Stimulated activated CD4-positive, alpha-beta T cell treated with anti-CD3 and anti-CD28 coated beads, TNF-alpha, amount 100 ng/mL, for 24 hours (primary cell): ENCODE measurements at regions not wholly inside any gene's neighbourhood (a gene's known extent, or its start where the extent isn't known, plus 50 kb on each side); places are given as distances from the start of the nearest gene placed in this dataset.

Experiments
- DNase-seq, 3 experiments: peaks; one replicate each; pipeline ENCODE4 v3.0.0-alpha.2; 2020; ENCODE audit warnings: low read depth in 3 of 3

DNA sequence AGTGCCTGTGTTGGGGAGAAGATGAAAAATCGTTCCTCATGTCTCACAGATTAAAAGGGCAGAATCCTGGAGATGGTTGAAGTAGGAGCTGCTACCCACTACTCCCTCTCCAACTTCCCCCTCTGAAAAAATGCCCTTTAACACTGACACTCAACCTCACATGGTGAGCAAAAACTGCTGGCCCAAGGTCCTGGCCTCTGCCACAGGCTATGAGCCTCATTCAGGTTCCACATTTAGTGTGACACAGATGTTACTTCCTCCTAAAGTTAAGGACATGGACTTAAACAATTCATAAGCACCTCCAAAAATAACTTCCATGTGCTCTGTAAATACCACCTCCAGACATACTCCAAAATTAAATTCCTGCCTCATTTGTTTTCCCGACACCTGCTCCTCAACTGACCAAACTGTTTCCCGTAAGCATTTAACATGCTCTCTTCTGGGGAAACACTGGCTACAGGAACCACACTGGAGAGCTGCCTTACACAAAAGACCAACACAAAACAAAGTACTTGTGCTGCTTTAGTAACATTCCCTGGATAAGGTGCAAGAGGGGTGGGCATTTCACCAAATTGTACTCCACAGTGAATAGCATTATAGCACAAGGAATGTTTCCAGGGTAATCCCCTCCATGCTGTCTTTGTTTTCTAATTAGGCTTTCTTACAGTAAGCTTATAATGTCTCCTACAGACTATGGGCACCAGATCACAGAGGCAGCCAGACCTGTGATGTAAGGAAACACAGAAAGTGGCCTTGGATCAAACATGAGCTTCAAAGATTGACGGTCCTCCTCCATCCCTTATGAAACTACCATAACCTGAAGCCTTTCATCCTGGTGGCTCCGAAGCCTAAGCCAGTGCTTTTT, 57.0 kb downstream of the PHLDA1 start:
- DNase-seq: no peak

DNA sequence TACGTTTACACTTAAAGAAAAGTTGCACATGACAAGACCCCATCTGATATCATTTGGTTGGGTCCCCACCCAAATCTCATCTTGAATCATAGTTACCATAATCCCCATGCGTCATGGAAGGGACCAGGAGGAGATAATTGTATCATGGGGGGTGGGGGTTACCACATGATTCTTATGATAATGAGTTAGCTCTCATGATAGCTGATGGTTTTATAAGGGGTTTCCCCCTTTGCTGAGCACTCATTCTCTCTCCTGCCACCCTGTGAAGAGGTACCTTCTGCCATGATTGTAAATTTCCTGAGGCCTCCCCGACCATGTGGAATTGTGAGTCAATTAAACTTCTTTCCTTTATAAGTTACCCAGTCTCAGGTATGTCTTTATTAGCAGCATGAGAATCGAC, 60.3 kb downstream of the PHLDA1 start:
- no peak for DNase-seq

DNA sequence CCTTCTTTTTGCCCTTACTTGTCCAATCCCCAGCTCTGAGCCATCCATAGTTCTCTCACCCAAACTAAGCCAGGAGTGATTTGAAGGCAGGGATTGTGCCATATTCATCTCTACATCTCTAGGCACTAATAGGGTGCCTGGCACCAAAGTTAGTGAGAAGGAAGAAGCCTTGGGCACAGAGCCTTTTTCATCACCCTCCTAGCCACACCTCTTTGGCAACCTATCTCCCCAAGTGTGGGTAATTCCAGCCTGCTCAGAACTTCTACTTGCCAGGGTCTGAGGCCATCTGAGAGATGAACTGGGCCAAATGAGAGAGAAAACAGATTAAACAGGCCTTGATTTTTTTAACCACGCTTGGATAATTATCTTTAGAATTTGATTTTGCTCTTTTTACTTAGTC, 61.3 kb downstream of the PHLDA1 start:
- DNase-seq: no peak

GRCh38 chr12:75969768-75970167, 61.8 kb downstream of the PHLDA1 start:
- DNase-seq: no peak

GRCh38 chr12:75965661-75966060, 65.9 kb downstream of the PHLDA1 start:
- no peak for DNase-seq

DNA sequence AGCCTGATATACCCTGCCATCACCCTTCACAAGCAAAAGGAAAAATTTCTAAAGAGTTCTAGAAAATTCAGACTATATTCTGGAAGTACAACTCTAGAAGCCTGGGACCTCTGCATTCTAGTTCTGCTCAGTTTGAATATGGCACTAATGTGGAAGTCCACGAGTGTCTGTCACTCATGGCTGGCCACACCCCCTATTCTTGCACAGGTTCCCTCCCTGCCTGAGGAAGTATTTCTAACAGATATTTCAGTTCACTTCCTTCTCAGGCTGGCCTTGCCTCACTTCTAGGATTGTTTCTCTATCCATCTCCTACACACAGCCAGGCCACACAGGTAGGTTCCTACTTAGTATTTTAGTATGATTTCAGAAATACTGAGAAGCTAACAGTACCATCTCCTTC, 67.4 kb downstream of the PHLDA1 start:
- no peak for DNase-seq

- no peak for DNase-seq
Measured at GRCh38 chr12:75961878-75962277, 69.7 kb downstream of the PHLDA1 start.

- DNase-seq: no peak
Measured at GRCh38 chr12:75960954-75961661, 70.5 kb downstream of the PHLDA1 start.

DNA sequence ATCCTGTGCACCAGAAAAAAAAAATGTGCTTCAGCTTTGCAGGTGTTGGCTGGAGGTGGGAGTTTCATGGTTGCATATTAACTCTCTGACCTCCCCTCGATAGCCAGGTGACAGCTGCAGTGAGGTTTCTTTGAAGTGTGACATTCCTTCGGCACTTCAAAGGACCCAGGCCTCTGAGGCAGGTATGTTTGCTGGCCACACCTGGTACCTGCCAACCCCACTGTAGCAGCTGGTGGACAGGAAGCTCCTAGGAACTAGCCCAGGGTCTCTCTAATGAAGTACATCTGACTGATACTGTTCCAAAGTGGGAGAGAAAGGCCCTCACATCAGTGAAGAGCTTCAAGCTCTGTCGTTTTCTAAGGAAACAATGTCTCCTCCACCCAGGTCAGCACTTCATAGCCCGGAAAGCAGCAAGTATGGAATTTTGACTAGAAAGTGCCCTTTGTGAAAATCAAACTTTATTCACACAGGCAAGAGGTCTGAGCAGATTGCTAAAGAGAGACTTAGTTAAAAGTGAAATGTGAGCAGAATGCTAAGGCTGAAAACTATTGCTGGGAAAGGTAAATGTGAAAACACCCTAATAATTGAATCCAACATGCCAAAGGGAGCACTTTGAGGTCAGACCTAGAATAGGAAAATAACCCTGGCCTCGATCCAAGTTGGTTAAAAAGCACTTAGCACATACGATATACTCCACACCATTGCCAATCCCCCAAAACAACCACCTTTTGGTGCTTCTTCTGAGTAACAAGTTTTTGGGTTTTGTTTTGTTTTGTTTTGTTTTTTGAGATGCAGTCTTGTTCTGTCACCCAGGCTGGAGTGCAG, 71.3 kb downstream of the PHLDA1 start:
- no peak for DNase-seq

DNA sequence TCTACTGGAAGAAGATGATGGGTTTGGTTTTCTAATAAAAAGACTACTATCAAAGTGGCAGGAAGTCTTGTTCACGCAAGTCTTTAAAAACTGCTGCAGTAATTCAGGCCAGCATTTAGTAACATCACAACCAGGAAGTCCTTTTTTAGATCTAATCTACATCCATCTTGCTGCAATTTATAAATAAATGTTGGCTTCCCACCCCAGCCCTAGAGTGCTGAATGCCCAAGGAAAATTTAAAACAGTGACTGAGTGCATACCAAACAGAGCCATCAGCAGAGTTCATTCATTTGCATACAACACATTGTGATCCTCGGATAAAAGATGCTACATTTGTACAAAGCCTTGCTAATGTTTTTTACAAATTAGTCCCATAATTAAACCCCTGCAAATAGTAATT, 72.1 kb downstream of the PHLDA1 start:
- DNase-seq: no peak

- DNase-seq: no peak
Measured at GRCh38 chr12:75959060-75959459, 72.5 kb downstream of the PHLDA1 start.

- DNase-seq: no peak
Measured at GRCh38 chr12:75955251-75955650, 76.3 kb downstream of the PHLDA1 start.

DNA sequence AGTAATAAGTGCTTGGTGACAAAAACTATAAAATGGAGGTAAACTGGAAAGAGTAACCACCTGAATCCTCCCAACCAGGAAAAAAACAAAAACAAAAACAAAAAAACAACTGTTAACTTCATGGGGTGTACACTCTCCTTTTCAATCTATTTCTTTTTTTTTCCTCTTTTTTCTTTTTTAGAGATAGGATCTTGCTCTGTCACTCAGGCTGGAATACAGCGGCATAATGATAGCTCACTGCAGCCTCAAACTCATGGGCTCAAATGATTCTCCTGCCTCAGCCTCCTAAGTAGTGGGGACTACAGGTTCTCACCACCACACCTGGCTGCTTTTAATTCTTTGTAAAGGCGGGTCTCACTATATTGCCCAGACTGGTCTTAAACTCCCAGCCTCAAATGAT, 76.8 kb downstream of the PHLDA1 start:
- no peak for DNase-seq

GRCh38 chr12:75954041-75954440, 77.5 kb downstream of the PHLDA1 start:
- DNase-seq: no peak

DNA sequence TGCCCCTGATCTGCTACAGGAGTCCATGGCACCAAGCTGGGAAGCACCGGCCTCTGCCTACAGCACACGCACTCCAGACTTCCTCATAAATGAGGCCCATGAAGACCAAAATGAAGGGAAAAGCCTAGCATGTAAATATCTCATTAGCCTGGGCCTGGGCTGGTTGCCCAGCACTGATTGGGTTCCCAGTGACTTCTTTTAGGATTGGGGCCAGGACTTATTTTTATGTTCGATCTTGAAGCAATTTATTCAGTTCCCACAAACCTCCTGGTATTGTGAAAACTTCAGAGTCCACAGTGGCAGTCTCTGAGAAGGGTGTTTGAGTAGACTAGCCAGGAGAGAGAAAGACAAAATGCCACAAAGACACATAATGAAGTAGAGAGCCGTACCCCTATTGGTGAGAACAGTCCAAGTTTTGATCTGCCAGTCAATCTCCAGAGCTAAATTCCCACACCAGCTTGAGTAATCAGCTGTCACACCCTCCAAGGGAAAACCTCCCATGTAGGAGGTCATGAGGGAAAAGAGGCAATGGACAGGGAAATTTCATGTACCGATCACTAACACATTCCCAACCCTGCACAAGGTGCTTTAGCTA, 78.2 kb downstream of the PHLDA1 start:
- no peak for DNase-seq

- DNase-seq: no peak
Measured at GRCh38 chr12:75951399-75952278, 79.9 kb downstream of the PHLDA1 start.

DNA sequence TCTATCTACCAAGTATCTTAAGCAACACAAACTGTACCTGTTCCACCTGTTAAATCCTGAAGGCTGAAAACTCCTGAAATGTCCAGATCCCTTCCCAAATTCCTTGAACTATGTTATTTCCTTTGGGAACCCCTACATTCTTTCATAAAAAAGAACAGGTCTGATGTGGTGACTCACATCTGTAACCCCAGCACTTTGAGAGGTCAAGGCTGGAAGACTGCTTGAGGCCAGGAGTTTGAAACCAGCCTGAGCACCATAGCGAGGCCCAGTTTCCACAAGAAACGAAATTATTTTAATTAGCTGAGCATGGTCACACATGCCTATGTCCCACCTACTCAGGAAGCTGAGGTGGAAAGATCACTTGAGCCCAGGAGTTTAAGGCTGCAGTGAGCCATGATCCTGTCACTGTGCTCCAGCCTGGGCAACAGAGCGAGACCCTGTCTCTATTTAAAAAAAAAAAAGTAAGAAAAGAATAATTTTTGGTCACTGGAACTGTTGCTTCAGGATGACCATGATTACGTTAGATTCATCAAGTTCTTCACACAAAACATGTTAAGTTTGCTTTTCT, 84.3 kb downstream of the PHLDA1 start:
- no peak for DNase-seq

GRCh38 chr12:75945581-75945980, 86.0 kb downstream of the PHLDA1 start:
- DNase-seq: no peak

- DNase-seq: no peak
Measured at GRCh38 chr12:75944905-75945432, 86.6 kb downstream of the PHLDA1 start.
